GM12891 (cell line): ENCODE measurements at regions not wholly inside any gene's neighbourhood (a gene's known extent, or its start where the extent isn't known, plus 50 kb on each side); places are given as distances from the start of the nearest gene placed in this dataset.

Experiments used
- PAX5 ChIP-seq: IDR thresholded peaks from 2 replicates; pipeline ENCODE4 v1.6.1; 2011; ENCODE audit warnings: low read length, moderate library complexity, mild to moderate bottlenecking; ENCODE audit not compliant: insufficient read depth, severe bottlenecking
- POLR2A ChIP-seq: IDR thresholded peaks from 2 replicates; pipeline ENCODE4 v1.6.1; 2011; ENCODE audit warnings: low read depth, low read length, control low read depth
- POLR2AphosphoS5 ChIP-seq: IDR thresholded peaks from 2 replicates; pipeline ENCODE4 v1.6.1; 2011; ENCODE audit warnings: low read depth, low read length, control low read depth

DNA sequence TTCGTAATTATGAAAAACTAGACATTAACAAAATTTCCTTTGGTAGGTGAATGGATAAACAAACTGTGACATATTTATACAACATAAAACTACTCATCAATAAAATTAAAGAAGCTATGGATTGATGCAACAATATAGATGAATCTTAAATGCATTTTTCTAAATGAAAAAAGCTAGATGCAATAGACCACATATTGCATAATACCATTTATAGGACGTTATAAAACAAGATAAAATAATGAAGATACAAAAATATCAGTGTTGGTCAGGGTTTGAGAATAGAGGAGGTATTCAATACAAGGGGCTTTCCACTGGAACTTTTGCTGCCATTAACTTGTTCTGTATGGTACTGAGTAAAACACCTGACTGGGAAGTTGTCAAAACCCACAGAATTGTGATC is 314.4 kb downstream of the GRB14 start:
- TF ChIP-seq POLR2A (no peak), PAX5 (no peak), POLR2AphosphoS5 (no peak)
